Tibial nerve (tissue), 4 donors: ENCODE measurements at regions not wholly inside any gene's neighbourhood (a gene's known extent, or its start where the extent isn't known, plus 50 kb on each side); places are given as distances from the start of the nearest gene placed in this dataset.
A peak's percentile ranks its signal among the peaks of the same experiment; 100 is the strongest.

Experiments
- DNase-seq, 2 donors: peaks; one replicate each; pipeline ENCODE4 v3.0.0-alpha.2; 2019; ENCODE audit warnings: low spot score in 2 of 2
- H3K27ac ChIP-seq, 4 donors: fragments of 200-600 bp; sonication (generic) in 3 of 4; one replicate each; pipeline ENCODE4 v1.5.1; 2017 to 2019; ENCODE audit warnings: mild to moderate bottlenecking in 1 of 4
- H3K27me3 ChIP-seq, 2 donors: fragments of 200-600 bp; sonication (generic) in 1 of 2; one replicate each; pipeline versions ENCODE4 v1.5.1 to v1.6.0; 2017 to 2019
- H3K36me3 ChIP-seq, 3 donors: fragments of 200-600 bp; sonication (generic); one replicate each; pipeline ENCODE4 v1.5.1; 2018 to 2019
- H3K4me1 ChIP-seq, 4 donors: fragments of 200-600 bp; sonication (generic) in 3 of 4; one replicate each; pipeline ENCODE4 v1.5.1; 2017 to 2019
- H3K4me3 ChIP-seq, 4 donors: fragments of 200-600 bp; sonication (generic) in 3 of 4; one replicate each; pipeline ENCODE4 v1.5.1; 2017 to 2019; ENCODE audit warnings: mild to moderate bottlenecking in 1 of 4, moderate library complexity in 1 of 4
- H3K9me3 ChIP-seq, 4 donors: fragments of 200-600 bp; sonication (generic) in 3 of 4; one replicate each; pipeline ENCODE4 v1.5.1; 2017 to 2019
- EP300 ChIP-seq, 2 donors: sonication (generic); formaldehyde crosslinking; IDR thresholded peaks; one replicate each; pipeline ENCODE4 v1.6.1; 2017; ENCODE audit warnings: antibody characterized with exemption in 2 of 2, mild to moderate bottlenecking in 1 of 2
- POLR2A ChIP-seq, 2 donors: fragments of 450-650 bp; IDR thresholded peaks; one replicate each; pipeline ENCODE4 v1.6.1; 2017; ENCODE audit warnings: antibody characterized with exemption in 2 of 2, mild to moderate bottlenecking in 2 of 2, moderate library complexity in 2 of 2
- WGBS, 2 donors: methylation state at CpG; one replicate each; pipeline ENCODE4 v1.1.5; 2018; 5-methylcytosine and 5-hydroxymethylcytosine counted together
- TF ChIP-seq, protein P1 (sequence below), 5 experiments: fragments of 200-600 bp in 3 of 5; fragments of 450-650 bp in 2 of 5; sonication (generic) in 3 of 5; IDR thresholded peaks; one replicate each; pipeline ENCODE4 v1.5.1; 2016 to 2019; ENCODE audit warnings: antibody characterized with exemption in 5 of 5, mild to moderate bottlenecking in 3 of 5, moderate library complexity in 2 of 5

DNA sequence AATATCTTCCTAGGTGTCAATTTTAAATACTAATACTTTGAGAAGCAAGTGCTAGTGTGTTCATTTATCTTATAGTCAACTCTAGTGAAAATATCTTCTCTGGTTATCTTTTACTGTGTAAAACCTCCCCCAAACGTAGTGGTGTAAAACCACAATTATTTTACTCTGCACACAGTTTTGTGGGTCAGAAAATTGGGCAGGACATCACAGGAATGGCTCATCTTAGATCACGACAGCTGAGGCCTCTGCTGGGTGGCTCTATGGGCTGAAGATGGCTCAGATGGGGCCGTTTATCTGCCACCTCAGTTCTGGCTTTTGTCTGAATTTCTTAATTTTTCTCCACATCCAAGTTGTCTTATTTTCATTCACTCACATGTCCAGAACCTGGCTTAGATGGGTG is 457.2 kb upstream of the ACTBL2 start:
- H3K27ac ChIP-seq = no peak overlapping the region
- 49 to 53% methylated on average over 3 of the region's 3 CpGs for WGBS, 2 donors
- DNase-seq = no peak
- no peaks in the 10 kb centered on the region for H3K36me3 ChIP-seq
- no peak overlapping the region for H3K4me3 ChIP-seq
- H3K4me1 ChIP-seq = peaks cover 0 to 7% (median 0%) of the 10 kb centered on the region in 4 donors
- H3K27me3 ChIP-seq = no peaks in the 10 kb centered on the region
- no peak for TF ChIP-seq EP300 (IDR thresholded peaks at IDR 0.05)
- TF ChIP-seq, protein P1, sequence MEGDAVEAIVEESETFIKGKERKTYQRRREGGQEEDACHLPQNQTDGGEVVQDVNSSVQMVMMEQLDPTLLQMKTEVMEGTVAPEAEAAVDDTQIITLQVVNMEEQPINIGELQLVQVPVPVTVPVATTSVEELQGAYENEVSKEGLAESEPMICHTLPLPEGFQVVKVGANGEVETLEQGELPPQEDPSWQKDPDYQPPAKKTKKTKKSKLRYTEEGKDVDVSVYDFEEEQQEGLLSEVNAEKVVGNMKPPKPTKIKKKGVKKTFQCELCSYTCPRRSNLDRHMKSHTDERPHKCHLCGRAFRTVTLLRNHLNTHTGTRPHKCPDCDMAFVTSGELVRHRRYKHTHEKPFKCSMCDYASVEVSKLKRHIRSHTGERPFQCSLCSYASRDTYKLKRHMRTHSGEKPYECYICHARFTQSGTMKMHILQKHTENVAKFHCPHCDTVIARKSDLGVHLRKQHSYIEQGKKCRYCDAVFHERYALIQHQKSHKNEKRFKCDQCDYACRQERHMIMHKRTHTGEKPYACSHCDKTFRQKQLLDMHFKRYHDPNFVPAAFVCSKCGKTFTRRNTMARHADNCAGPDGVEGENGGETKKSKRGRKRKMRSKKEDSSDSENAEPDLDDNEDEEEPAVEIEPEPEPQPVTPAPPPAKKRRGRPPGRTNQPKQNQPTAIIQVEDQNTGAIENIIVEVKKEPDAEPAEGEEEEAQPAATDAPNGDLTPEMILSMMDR (IDR thresholded peaks at IDR 0.05) = no peak
- no peak for TF ChIP-seq POLR2A (IDR thresholded peaks at IDR 0.05)
- H3K9me3 ChIP-seq = no peaks in the 10 kb centered on the region

DNA sequence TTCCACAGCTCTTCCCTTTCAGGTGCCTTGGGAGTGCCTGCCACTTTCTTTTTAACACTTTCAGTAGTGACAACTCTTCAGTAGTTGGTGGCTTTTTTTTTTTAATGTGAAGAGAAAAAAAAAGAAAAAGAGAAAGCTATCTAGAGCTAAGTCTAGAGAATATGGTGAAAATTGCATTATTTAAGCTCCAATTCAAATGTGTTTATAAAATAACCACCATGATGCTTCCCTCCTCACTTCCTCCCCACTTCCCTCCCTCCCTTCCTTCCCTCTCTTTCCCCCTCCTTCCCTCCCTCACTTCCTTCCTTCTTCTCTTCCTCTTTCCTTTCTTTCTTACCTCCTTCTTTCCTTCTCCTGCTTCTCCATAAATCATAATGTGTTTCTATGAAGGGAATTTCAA is 456.7 kb upstream of the ACTBL2 start:
- Histone ChIP-seq H3K36me3 (no peaks in the 10 kb centered on the region), H3K4me3 (no peak overlapping the region), H3K27me3 (no peaks in the 10 kb centered on the region), H3K4me1 (peaks cover 0 to 7% (median 0%) of the 10 kb centered on the region in 4 donors), H3K9me3 (no peaks in the 10 kb centered on the region), H3K27ac (no peak overlapping the region)
- DNase-seq = no peak
- TF ChIP-seq POLR2A (IDR thresholded peaks at IDR 0.05) (no peak), EP300 (IDR thresholded peaks at IDR 0.05) (no peak)
- TF ChIP-seq, protein P1 (IDR thresholded peaks at IDR 0.05) = no peak

DNA sequence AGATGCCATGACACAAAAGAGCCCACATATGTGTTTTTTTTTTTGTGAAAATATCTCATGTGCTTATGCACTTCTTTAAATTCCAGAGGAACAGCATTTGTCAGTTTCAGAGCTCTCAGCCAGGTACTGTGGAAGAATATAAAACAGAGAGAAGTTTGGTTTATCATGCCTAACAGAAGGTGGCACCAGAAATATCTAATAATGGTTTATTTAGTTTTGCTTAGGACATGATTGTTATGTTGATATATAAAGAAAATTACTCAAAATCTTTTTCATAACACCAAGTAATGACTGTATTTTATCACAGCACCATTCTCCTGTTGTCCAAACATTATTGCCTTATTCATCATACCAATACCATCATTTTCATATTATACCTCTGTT is 455.6 kb upstream of the ACTBL2 start:
- DNase-seq = no peak
- H3K4me3 ChIP-seq = no peak overlapping the region
- TF ChIP-seq EP300 (IDR thresholded peaks at IDR 0.05) (no peak), POLR2A (IDR thresholded peaks at IDR 0.05) (no peak)
- TF ChIP-seq, protein P1 (IDR thresholded peaks at IDR 0.05) = no peak
- no peaks in the 10 kb centered on the region for H3K9me3 ChIP-seq
- peaks cover 0 to 7% (median 0%) of the 10 kb centered on the region in 4 donors for H3K4me1 ChIP-seq
- no peaks in the 10 kb centered on the region for H3K27me3 ChIP-seq
- no peak overlapping the region for H3K27ac ChIP-seq
- no peaks in the 10 kb centered on the region for H3K36me3 ChIP-seq

DNA sequence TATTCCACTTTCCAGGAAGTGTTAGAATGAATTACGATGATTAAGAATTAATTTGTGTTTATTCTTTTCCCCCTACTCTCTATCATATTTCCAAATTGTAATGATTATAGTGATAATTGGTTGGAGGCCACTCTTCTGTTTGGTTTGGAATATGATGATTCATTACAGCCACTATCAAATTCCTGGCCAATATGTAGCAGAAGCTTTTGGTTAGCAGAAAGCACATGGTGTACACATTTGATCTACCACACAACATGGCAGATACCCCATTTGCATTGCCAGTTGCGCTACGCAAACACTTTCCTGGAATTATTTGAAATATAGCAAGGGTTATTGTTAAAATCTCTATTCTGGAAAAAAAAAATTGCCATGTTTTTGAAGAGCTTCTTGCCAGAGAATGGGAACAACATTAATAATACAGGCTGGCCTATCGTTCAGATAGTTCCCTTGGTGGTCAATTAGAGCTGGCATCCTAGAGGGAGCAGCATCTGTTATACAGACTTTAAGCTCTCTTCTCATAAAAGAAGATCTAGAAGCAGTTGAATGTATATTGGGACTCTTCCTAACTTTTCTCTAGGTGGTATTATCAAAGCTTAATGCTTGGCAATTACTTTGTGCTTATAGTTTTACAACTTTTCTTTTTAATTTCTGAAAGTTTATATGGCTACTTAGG is 455.0 kb upstream of the ACTBL2 start:
- Histone ChIP-seq H3K4me3 (no peak overlapping the region), H3K4me1 (peaks cover 0 to 7% (median 0%) of the 10 kb centered on the region in 4 donors), H3K9me3 (no peaks in the 10 kb centered on the region), H3K27ac (no peak overlapping the region), H3K27me3 (no peaks in the 10 kb centered on the region), H3K36me3 (no peaks in the 10 kb centered on the region)
- 82 to 86% methylated on average over 4 of the region's 4 CpGs for WGBS, 2 donors
- TF ChIP-seq POLR2A (IDR thresholded peaks at IDR 0.05) (no peak), EP300 (IDR thresholded peaks at IDR 0.05) (no peak)
- TF ChIP-seq, protein P1 (IDR thresholded peaks at IDR 0.05) = no peak
- no peak for DNase-seq

DNA sequence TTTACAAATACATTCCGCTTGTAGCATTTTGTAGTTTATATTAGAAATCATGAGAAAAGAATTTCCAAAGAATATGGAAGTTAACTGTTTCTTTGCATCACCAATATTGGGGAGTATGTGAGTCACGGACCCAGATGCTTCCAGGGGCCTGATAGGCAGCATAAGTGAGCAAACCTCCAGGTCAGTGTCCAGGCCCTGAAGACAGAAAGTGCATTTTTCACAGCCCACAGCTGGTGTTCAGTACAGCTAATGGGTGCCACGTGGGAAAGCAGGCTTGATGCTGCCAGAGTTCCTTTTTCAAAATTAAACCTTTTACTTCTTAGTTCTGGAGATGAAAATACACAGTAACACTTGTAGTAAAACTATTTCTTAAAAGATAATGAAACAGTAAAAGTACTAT is 454.4 kb upstream of the ACTBL2 start:
- Histone ChIP-seq H3K36me3 (no peaks in the 10 kb centered on the region), H3K4me3 (no peak overlapping the region), H3K9me3 (no peaks in the 10 kb centered on the region), H3K27me3 (no peaks in the 10 kb centered on the region), H3K4me1 (peaks cover 0 to 7% (median 0%) of the 10 kb centered on the region in 4 donors), H3K27ac (peak overlapping the region in 1 of 4 donors; percentile 29)
- TF ChIP-seq POLR2A (IDR thresholded peaks at IDR 0.05) (no peak), EP300 (IDR thresholded peaks at IDR 0.05) (no peak)
- TF ChIP-seq, protein P1 (IDR thresholded peaks at IDR 0.05) = no peak
- DNase-seq = no peak
- WGBS, 2 donors = 53 to 58% methylated on average over 3 of the region's 3 CpGs
